HEK293 (cell line): ENCODE measurements at regions not wholly inside any gene's neighbourhood (a gene's known extent, or its start where the extent isn't known, plus 50 kb on each side); places are given as distances from the start of the nearest gene placed in this dataset.

Source experiments
- BCL11B ChIP-seq: fragments of 450-650 bp; formaldehyde crosslinking; IDR thresholded peaks from 2 replicates; pipeline ENCODE4 v1.5.1; 2016; ENCODE audit warnings: low read depth, missing biosample characterization, missing genetic modification characterization
- CTCF ChIP-seq: fragments of 450-650 bp; formaldehyde crosslinking; IDR thresholded peaks from 2 replicates; pipeline ENCODE4 v1.5.1; 2016; ENCODE audit warnings: missing biosample characterization, missing genetic modification characterization
- HOXC10 ChIP-seq: sonication (generic); formaldehyde crosslinking; IDR thresholded peaks from 2 replicates; pipeline ENCODE4 v1.8.1; 2023; ENCODE audit warnings: mild to moderate bottlenecking, missing genetic modification reagents
- KLF17 ChIP-seq: fragments of 450-650 bp; formaldehyde crosslinking; IDR thresholded peaks from 2 replicates; pipeline ENCODE4 v1.5.1; 2016; ENCODE audit warnings: missing biosample characterization, missing genetic modification characterization
- PRDM1 ChIP-seq: fragments of 450-650 bp; formaldehyde crosslinking; IDR thresholded peaks from 2 replicates; pipeline ENCODE4; 2016; ENCODE audit warnings: missing biosample characterization, missing genetic modification characterization
- REST ChIP-seq: fragments of 450-650 bp; formaldehyde crosslinking; IDR thresholded peaks from 2 replicates; pipeline ENCODE4 v1.5.1; 2016; ENCODE audit warnings: missing biosample characterization, missing genetic modification characterization
- SALL2 ChIP-seq: fragments of 450-650 bp; formaldehyde crosslinking; IDR thresholded peaks from 2 replicates; pipeline ENCODE4 v1.5.0; 2017; ENCODE audit warnings: missing biosample characterization, mild to moderate bottlenecking, missing genetic modification characterization, borderline replicate concordance
- TRIM28 ChIP-seq: IDR thresholded peaks from 2 replicates; pipeline ENCODE4 v1.6.1; 2011; ENCODE audit warnings: low read length, control low read depth, borderline replicate concordance
- YY1 ChIP-seq: fragments of 450-650 bp; formaldehyde crosslinking; IDR thresholded peaks from 2 replicates; pipeline ENCODE4 v1.5.1; 2018; ENCODE audit warnings: missing biosample characterization, missing genetic modification characterization
- ZFP3 ChIP-seq: fragments of 450-650 bp; formaldehyde crosslinking; IDR thresholded peaks from 2 replicates; pipeline ENCODE4 v1.5.1; 2016; ENCODE audit warnings: low read depth, missing biosample characterization, missing genetic modification characterization
- ZNF24 ChIP-seq: fragments of 450-650 bp; formaldehyde crosslinking; IDR thresholded peaks from 2 replicates; pipeline ENCODE4 v1.5.1; 2016; ENCODE audit warnings: missing biosample characterization, missing genetic modification characterization
- ZNF280D ChIP-seq: fragments of 450-650 bp; formaldehyde crosslinking; IDR thresholded peaks from 2 replicates; pipeline ENCODE4 v1.5.1; 2016; ENCODE audit warnings: missing biosample characterization, missing genetic modification characterization
- ZNF660 ChIP-seq: fragments of 450-650 bp; IDR thresholded peaks from 2 replicates; pipeline ENCODE4 v1.5.1; 2018; ENCODE audit warnings: missing biosample characterization, mild to moderate bottlenecking, missing genetic modification characterization

GRCh38 chr6:137763436-137763835, 103.6 kb upstream of the TNFAIP3 start:
- TF ChIP-seq CTCF (tag by site-specific recombination) (no peak), ZNF24 (tag by site-specific recombination) (no peak), REST (no peak), YY1 (tag by site-specific recombination) (no peak), KLF17 (tag by site-specific recombination) (no peak), TRIM28 (no peak), ZFP3 (tag by site-specific recombination) (no peak), PRDM1 (tag by site-specific recombination) (no peak), ZNF660 (tag by site-specific recombination) (no peak), BCL11B (tag by site-specific recombination) (no peak), SALL2 (tag by site-specific recombination) (no peak), HOXC10 (CRISPR knock-in tag) (no peak), ZNF280D (tag by site-specific recombination) (no peak)
